A549 (cell line): ENCODE measurements at regions not wholly inside any gene's neighbourhood (a gene's known extent, or its start where the extent isn't known, plus 50 kb on each side); places are given as distances from the start of the nearest gene placed in this dataset.
"Not testable (repeated sequence)": the region's sequence is repeated elsewhere in the genome, so short reads cannot be mapped to it uniquely, and the experiment has no call there.

Experiments
- ATAC-seq, 2 experiments: fragments of 200-7000 bp in 1 of 2; fragments of >200 bp in 1 of 2; cut with Nextera tagmentation in 1 of 2; cut with Tn5 transposase in 1 of 2; 3 replicates each; pipeline versions ENCODE4 v1.8.0 to v1.9.1; 2018 to 2020; ENCODE audit warnings: mild to moderate bottlenecking in 1 of 2, moderate library complexity in 1 of 2
- CTCF ChIA-PET: fragments of 300-600 bp; sonication (Branson Sonifier 250); formaldehyde crosslinking; extraction: SDS; loops from one replicate; lab custom pipeline; 2021; ENCODE audit warnings: antibody characterized with exemption, inconsistent platforms; lab: Yijun Ruan, JAX
- POLR2A ChIA-PET: fragments of 350-600 bp; formaldehyde crosslinking; extraction: SDS; loops from one replicate; lab custom pipeline; 2021; ENCODE audit warnings: antibody characterized with exemption, inconsistent platforms; lab: Yijun Ruan, JAX
- DNase-seq, 2 experiments: peaks; one replicate each; pipeline versions ENCODE4 v3.0.0 to v3.0.0-alpha.2; 2011 to 2016; ENCODE audit warnings: low read depth in 1 of 2, low spot score in 1 of 2
- FAIRE-seq: peaks from 2 replicates; lab custom pipeline; 2011; peaks lifted over from hg19 to GRCh38; lab: Jason Lieb, UNC
- H3K27ac ChIP-seq, 2 experiments: fragments of >200 bp; sonication (Bioruptor Twin); formaldehyde crosslinking; 3 replicates each; pipeline ENCODE4 v1.5.1; 2016 to 2017
- H3K4me1 ChIP-seq: fragments of >200 bp; sonication (Bioruptor Twin); formaldehyde crosslinking; 3 replicates; pipeline ENCODE4 v1.6.1; 2016
- H3K4me2 ChIP-seq: fragments of >200 bp; sonication (Bioruptor Twin); formaldehyde crosslinking; 3 replicates; pipeline ENCODE4 v1.6.1; 2016
- H3K4me3 ChIP-seq: fragments of >200 bp; sonication (Bioruptor Twin); formaldehyde crosslinking; 3 replicates; pipeline ENCODE4 v1.5.1; 2016
- H3K9me3 ChIP-seq: fragments of >200 bp; sonication (Bioruptor Twin); formaldehyde crosslinking; 3 replicates; pipeline ENCODE4 v1.6.1; 2016
- BCL3 ChIP-seq: fragments of >200 bp; sonication (Bioruptor Twin); formaldehyde crosslinking; IDR thresholded peaks from 3 replicates; pipeline ENCODE4 v1.6.1; 2016
- BHLHE40 ChIP-seq: IDR thresholded peaks from 2 replicates; pipeline ENCODE4 v1.6.1; 2012; ENCODE audit warnings: low read depth, low read length, inconsistent platforms
- CBX2 ChIP-seq: fragments of 200-600 bp; sonication (generic); IDR thresholded peaks from 2 replicates; pipeline ENCODE4 v1.6.1; 2016; ENCODE audit warnings: low read depth, mild to moderate bottlenecking, borderline replicate concordance
- CBX8 ChIP-seq: fragments of 200-600 bp; sonication (generic); IDR thresholded peaks from 2 replicates; pipeline ENCODE4 v1.6.1; 2016
- CEBPB ChIP-seq, 2 experiments: fragments of >200 bp in 1 of 2; sonication (Bioruptor Twin) in 1 of 2; formaldehyde crosslinking in 1 of 2; IDR thresholded peaks; 2 replicates each; pipeline ENCODE4 v1.6.1; 2012 to 2016
- CHD2 ChIP-seq: fragments of 150-350 bp; IDR thresholded peaks from 2 replicates; pipeline ENCODE4 v1.6.1; 2014; ENCODE audit warnings: low read length; ENCODE audit not compliant: partially characterized antibody
- CHD4 ChIP-seq: fragments of 200-600 bp; sonication (generic); IDR thresholded peaks from 2 replicates; pipeline ENCODE4 v1.6.1; 2016; ENCODE audit warnings: antibody characterized with exemption, mild to moderate bottlenecking, borderline replicate concordance
- EHMT2 ChIP-seq: fragments of 200-600 bp; sonication (generic); IDR thresholded peaks from 2 replicates; pipeline ENCODE4 v1.6.1; 2016; ENCODE audit warnings: antibody characterized with exemption, low read depth, mild to moderate bottlenecking, moderate library complexity
- ELK1 ChIP-seq: fragments of 150-350 bp; IDR thresholded peaks from 2 replicates; pipeline ENCODE4 v1.6.1; 2014; ENCODE audit warnings: low read depth, mild to moderate bottlenecking, low read length
- EP300 ChIP-seq, 2 experiments: fragments of >200 bp; sonication (Bioruptor Twin); formaldehyde crosslinking; IDR thresholded peaks; 2 replicates in 1 of 2; 3 replicates in 1 of 2; pipeline ENCODE4 v1.6.1; 2016 to 2017
- HOXA7 ChIP-seq: fragments of 250-450 bp; sonication (Bioruptor Pico); IDR thresholded peaks from 2 replicates; pipeline ENCODE4 v1.5.0; 2020; ENCODE audit warnings: mild to moderate bottlenecking, moderate library complexity
- HOXB13 ChIP-seq: fragments of 250-450 bp; sonication (Bioruptor Pico); IDR thresholded peaks from 2 replicates; pipeline ENCODE4 v1.5.0; 2020; ENCODE audit warnings: low read depth, mild to moderate bottlenecking, moderate library complexity
- HOXB5 ChIP-seq: fragments of 250-450 bp; sonication (Bioruptor Pico); IDR thresholded peaks from 2 replicates; pipeline ENCODE4 v1.5.0; 2020; ENCODE audit warnings: mild to moderate bottlenecking, moderate library complexity
- KDM1A ChIP-seq: fragments of 200-600 bp; sonication (generic); IDR thresholded peaks from 2 replicates; pipeline ENCODE4 v1.6.1; 2016; ENCODE audit warnings: low read depth, mild to moderate bottlenecking
- MYC ChIP-seq: IDR thresholded peaks from 2 replicates; pipeline ENCODE4 v1.6.1; 2012; ENCODE audit warnings: mild to moderate bottlenecking, inconsistent platforms, low read length, improper control_type of control experiment, borderline replicate concordance
- PHF8 ChIP-seq: fragments of 200-600 bp; sonication (generic); IDR thresholded peaks from 2 replicates; pipeline ENCODE4 v1.6.1; 2016; ENCODE audit warnings: low read depth, mild to moderate bottlenecking, antibody characterized with exemption, moderate library complexity, borderline replicate concordance
- POLR2A ChIP-seq: IDR thresholded peaks from 2 replicates; pipeline ENCODE4 v1.6.1; 2012; ENCODE audit warnings: mild to moderate bottlenecking, low read length
- POLR2AphosphoS2 ChIP-seq: conservative IDR thresholded peaks from 2 replicates; pipeline ENCODE4 v1.6.1; 2012; ENCODE audit warnings: low read length, improper control_type of control experiment, inconsistent platforms
- RARB ChIP-seq: fragments of 250-450 bp; sonication (Bioruptor Pico); IDR thresholded peaks from 2 replicates; pipeline ENCODE4 v1.8.0; 2021; ENCODE audit warnings: mild to moderate bottlenecking, moderate library complexity
- RFX5 ChIP-seq: fragments of 450-650 bp; IDR thresholded peaks from 2 replicates; pipeline ENCODE4 v1.7.1; 2014; ENCODE audit warnings: antibody characterized with exemption, mild to moderate bottlenecking, moderate library complexity
- RNF2 ChIP-seq: fragments of 200-600 bp; sonication (generic); IDR thresholded peaks from 2 replicates; pipeline ENCODE4 v1.6.1; 2016; ENCODE audit warnings: low read depth, mild to moderate bottlenecking, antibody characterized with exemption, moderate library complexity, borderline replicate concordance
- SREBF2 ChIP-seq: fragments of 450-650 bp; IDR thresholded peaks from 2 replicates; pipeline ENCODE4 v1.6.1; 2014; ENCODE audit warnings: mild to moderate bottlenecking, moderate library complexity
- TFCP2L1 ChIP-seq: fragments of 250-450 bp; sonication (Bioruptor Pico); IDR thresholded peaks from 2 replicates; pipeline ENCODE4 v1.5.0; 2021; ENCODE audit warnings: mild to moderate bottlenecking
- USF2 ChIP-seq: fragments of 450-650 bp; IDR thresholded peaks from 2 replicates; pipeline ENCODE4 v1.6.1; 2014; ENCODE audit warnings: antibody characterized with exemption
- ZC3H11A ChIP-seq: fragments of 450-650 bp; IDR thresholded peaks from 2 replicates; pipeline ENCODE4 v1.6.1; 2014; ENCODE audit warnings: antibody characterized with exemption, mild to moderate bottlenecking
- ZFP36 ChIP-seq: fragments of 450-650 bp; IDR thresholded peaks from 2 replicates; pipeline ENCODE4 v1.6.1; 2014; ENCODE audit warnings: borderline replicate concordance; ENCODE audit not compliant: partially characterized antibody
- ZSCAN20 ChIP-seq: fragments of 250-450 bp; sonication (Bioruptor Pico); IDR thresholded peaks from 2 replicates; pipeline ENCODE4 v1.8.0; 2022; ENCODE audit warnings: mild to moderate bottlenecking, moderate library complexity
- WGBS: methylation state at CpG from one replicate; pipeline ENCODE4 v1.1.6; 2017; ENCODE audit errors: missing lambda C conversion rate; 5-methylcytosine and 5-hydroxymethylcytosine counted together
- TF ChIP-seq, protein P1 (sequence below): fragments of >200 bp; sonication (Bioruptor Twin); formaldehyde crosslinking; IDR thresholded peaks from 3 replicates; pipeline ENCODE4 v1.5.1; 2016
- TF ChIP-seq, protein P2 (sequence below): fragments of 200-600 bp; sonication (generic); IDR thresholded peaks from 2 replicates; pipeline ENCODE4 v1.6.1; 2016; ENCODE audit warnings: antibody characterized with exemption, mild to moderate bottlenecking, moderate library complexity

DNA sequence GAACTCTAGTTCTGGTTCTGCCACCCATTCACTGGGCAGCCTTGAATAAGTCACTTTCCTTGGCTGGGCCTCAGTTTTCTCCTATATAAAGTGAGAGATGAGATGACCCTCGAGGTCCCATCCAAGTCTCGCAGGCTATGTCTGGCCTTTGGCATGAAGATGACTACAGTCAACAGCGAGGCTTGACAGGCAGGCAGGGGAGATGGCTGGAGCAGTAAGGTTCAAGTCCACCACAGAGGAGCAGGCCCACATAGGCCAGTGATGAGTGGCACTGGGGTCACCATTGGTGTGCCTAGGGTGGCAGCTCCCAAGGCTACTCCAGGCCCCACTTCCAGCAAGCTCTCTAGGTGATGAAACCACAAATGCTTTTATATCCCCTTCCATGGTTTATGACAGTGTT is 161.4 kb downstream of the ZFP36L2 start:
- CTCF ChIA-PET: interaction anchor here (1.0 to 1.7 kb wide), 4 partner anchors 10 to 420 kb away, joined by 3 to 7 read pairs (median 4); no protein-coding TSS in a partner anchor
- 38% methylated on average over 3 of the region's 3 CpGs for WGBS
- H3K9me3 ChIP-seq: peaks cover 13% of the 10 kb centered on the region
- DNase-seq: no peak
- ATAC-seq: no peak
- H3K4me1 ChIP-seq: peaks cover 13% of the 10 kb centered on the region
- H3K4me2 ChIP-seq: no peak overlapping the region
- no peak for FAIRE-seq
- TF ChIP-seq KDM1A (no peak), CHD4 (no peak), ELK1 (no peak), SREBF2 (no peak), CBX8 (no peak), HOXA7 (CRISPR knock-in tag) (no peak), POLR2AphosphoS2 (no peak), CHD2 (no peak), EP300 (IDR thresholded peaks at IDR 0.05) (no peak), MYC (no peak), ZFP36 (no peak), HOXB13 (no peak), BCL3 (no peak), BHLHE40 (no peak), CEBPB (IDR thresholded peaks at IDR 0.05) (no peak), HOXB5 (no peak), RNF2 (no peak)
- TF ChIP-seq, protein P1, sequence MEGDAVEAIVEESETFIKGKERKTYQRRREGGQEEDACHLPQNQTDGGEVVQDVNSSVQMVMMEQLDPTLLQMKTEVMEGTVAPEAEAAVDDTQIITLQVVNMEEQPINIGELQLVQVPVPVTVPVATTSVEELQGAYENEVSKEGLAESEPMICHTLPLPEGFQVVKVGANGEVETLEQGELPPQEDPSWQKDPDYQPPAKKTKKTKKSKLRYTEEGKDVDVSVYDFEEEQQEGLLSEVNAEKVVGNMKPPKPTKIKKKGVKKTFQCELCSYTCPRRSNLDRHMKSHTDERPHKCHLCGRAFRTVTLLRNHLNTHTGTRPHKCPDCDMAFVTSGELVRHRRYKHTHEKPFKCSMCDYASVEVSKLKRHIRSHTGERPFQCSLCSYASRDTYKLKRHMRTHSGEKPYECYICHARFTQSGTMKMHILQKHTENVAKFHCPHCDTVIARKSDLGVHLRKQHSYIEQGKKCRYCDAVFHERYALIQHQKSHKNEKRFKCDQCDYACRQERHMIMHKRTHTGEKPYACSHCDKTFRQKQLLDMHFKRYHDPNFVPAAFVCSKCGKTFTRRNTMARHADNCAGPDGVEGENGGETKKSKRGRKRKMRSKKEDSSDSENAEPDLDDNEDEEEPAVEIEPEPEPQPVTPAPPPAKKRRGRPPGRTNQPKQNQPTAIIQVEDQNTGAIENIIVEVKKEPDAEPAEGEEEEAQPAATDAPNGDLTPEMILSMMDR: no peak
- TF ChIP-seq, all 56 proteins: peak for 0
- H3K4me3 ChIP-seq: no peak overlapping the region
- POLR2A ChIA-PET: no interaction called here
- no peak overlapping the region for H3K27ac ChIP-seq

- ATAC-seq, CTCF ChIA-PET, H3K4me3 ChIP-seq, POLR2A ChIA-PET, FAIRE-seq, DNase-seq, H3K27ac ChIP-seq, H3K4me1 ChIP-seq, H3K4me2 ChIP-seq: not testable (repeated sequence)
- 99% methylated on average over 11 of the region's 32 CpGs for WGBS
- H3K9me3 ChIP-seq: peaks cover 13% of the 10 kb centered on the region
Observed at GRCh38 chr2:43063096-43063495, 163.3 kb downstream of the ZFP36L2 start.

- Histone ChIP-seq H3K4me1 (peaks cover 10% of the 10 kb centered on the region), H3K9me3 (peaks cover 13% of the 10 kb centered on the region), H3K27ac (no peak overlapping the region), H3K4me3 (no peak overlapping the region), H3K4me2 (no peak overlapping the region)
- no peak for ATAC-seq
- ChIA-PET CTCF (interaction anchor here (0.9 to 1.4 kb wide), 2 partner anchors 84 to 87 kb away, joined by 4 read pairs; no protein-coding TSS in a partner anchor), POLR2A (no interaction called here)
- DNase-seq: no peak
- no peak for FAIRE-seq
- TF ChIP-seq TFCP2L1 (no peak), CBX2 (no peak), RARB (CRISPR knock-in tag) (no peak), PHF8 (no peak), RFX5 (no peak), EHMT2 (no peak), ZSCAN20 (CRISPR knock-in tag) (no peak), ZC3H11A (no peak), USF2 (no peak), POLR2A (no peak), HOXB5 (no peak), MYC (no peak)
- TF ChIP-seq, protein P2, sequence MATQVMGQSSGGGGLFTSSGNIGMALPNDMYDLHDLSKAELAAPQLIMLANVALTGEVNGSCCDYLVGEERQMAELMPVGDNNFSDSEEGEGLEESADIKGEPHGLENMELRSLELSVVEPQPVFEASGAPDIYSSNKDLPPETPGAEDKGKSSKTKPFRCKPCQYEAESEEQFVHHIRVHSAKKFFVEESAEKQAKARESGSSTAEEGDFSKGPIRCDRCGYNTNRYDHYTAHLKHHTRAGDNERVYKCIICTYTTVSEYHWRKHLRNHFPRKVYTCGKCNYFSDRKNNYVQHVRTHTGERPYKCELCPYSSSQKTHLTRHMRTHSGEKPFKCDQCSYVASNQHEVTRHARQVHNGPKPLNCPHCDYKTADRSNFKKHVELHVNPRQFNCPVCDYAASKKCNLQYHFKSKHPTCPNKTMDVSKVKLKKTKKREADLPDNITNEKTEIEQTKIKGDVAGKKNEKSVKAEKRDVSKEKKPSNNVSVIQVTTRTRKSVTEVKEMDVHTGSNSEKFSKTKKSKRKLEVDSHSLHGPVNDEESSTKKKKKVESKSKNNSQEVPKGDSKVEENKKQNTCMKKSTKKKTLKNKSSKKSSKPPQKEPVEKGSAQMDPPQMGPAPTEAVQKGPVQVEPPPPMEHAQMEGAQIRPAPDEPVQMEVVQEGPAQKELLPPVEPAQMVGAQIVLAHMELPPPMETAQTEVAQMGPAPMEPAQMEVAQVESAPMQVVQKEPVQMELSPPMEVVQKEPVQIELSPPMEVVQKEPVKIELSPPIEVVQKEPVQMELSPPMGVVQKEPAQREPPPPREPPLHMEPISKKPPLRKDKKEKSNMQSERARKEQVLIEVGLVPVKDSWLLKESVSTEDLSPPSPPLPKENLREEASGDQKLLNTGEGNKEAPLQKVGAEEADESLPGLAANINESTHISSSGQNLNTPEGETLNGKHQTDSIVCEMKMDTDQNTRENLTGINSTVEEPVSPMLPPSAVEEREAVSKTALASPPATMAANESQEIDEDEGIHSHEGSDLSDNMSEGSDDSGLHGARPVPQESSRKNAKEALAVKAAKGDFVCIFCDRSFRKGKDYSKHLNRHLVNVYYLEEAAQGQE: no peak
Observed at GRCh38 chr2:43062058-43062457, 164.3 kb downstream of the ZFP36L2 start.
